ENCODE measurements at regions not wholly inside any gene's neighbourhood (a gene's known extent, or its start where the extent isn't known, plus 50 kb on each side); places are given as distances from the start of the nearest gene placed in this dataset.

DNA sequence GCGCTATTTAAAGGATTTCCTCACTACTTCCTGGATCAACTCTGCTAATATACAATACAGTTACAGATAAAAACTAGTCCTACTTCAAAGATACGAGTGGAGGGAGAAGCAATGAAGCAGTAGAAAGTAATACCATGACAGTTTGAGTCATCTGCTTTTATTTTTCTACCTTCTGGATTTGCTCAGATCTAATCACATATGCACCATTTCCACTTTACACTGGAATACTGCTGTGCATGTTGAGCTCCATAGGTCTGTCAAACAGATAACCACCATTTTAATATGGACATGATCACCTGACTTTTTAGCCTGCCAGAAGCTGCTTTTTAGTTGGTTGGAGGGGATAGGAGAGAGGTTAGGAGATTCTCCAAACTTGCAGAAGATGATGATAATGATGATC lies 92.5 kb downstream of the MMUT start:
- in situ Hi-C loops (cut with MboI; ENCODE audit: low sequenced_read_pairs, unreplicated experiment), result no loop called here
- DNase-seq (ENCODE audit: low spot score), result no peak
- TF ChIP-seq, protein P1, sequence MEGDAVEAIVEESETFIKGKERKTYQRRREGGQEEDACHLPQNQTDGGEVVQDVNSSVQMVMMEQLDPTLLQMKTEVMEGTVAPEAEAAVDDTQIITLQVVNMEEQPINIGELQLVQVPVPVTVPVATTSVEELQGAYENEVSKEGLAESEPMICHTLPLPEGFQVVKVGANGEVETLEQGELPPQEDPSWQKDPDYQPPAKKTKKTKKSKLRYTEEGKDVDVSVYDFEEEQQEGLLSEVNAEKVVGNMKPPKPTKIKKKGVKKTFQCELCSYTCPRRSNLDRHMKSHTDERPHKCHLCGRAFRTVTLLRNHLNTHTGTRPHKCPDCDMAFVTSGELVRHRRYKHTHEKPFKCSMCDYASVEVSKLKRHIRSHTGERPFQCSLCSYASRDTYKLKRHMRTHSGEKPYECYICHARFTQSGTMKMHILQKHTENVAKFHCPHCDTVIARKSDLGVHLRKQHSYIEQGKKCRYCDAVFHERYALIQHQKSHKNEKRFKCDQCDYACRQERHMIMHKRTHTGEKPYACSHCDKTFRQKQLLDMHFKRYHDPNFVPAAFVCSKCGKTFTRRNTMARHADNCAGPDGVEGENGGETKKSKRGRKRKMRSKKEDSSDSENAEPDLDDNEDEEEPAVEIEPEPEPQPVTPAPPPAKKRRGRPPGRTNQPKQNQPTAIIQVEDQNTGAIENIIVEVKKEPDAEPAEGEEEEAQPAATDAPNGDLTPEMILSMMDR (IDR thresholded peaks at IDR 0.05; ENCODE audit: borderline replicate concordance, control extremely low read depth, extremely low read depth, insufficient read depth, missing control alignments), result no peak

DNA sequence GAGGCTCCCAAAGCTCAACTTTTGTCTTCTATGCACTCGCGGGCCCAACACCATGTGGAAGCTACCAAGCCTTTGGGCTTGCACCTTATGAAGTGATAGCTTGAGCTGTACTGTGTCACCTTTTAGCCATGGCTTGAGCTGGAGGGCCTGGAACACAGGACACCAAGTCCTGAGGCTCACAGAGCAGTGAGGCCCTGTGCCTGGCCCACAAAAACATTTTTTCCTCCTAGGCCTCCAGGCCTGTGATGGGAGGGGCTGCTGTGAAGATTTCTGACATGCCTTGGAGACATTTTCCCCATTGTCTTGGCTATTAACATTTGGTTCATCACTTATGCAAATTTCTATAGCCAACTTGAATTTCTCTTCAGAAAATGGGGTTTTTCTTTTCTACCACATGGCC lies 96.5 kb downstream of the MMUT start:
- in situ Hi-C loops (cut with MboI; ENCODE audit: low sequenced_read_pairs, unreplicated experiment), result no loop called here
- DNase-seq (ENCODE audit: low spot score), result no peak
- TF ChIP-seq, protein P1 (IDR thresholded peaks at IDR 0.05; ENCODE audit: borderline replicate concordance, control extremely low read depth, extremely low read depth, insufficient read depth, missing control alignments), result no peak

- TF ChIP-seq, protein P1 (IDR thresholded peaks at IDR 0.05; ENCODE audit: borderline replicate concordance, control extremely low read depth, extremely low read depth, insufficient read depth, missing control alignments), result no peak
- no peak for DNase-seq (ENCODE audit: low spot score)
- in situ Hi-C loops (cut with MboI; ENCODE audit: low sequenced_read_pairs, unreplicated experiment), result no loop called here
These were observed 114.5 kb downstream of the MMUT start for GRCh38 chr6:49348561-49348960.

DNA sequence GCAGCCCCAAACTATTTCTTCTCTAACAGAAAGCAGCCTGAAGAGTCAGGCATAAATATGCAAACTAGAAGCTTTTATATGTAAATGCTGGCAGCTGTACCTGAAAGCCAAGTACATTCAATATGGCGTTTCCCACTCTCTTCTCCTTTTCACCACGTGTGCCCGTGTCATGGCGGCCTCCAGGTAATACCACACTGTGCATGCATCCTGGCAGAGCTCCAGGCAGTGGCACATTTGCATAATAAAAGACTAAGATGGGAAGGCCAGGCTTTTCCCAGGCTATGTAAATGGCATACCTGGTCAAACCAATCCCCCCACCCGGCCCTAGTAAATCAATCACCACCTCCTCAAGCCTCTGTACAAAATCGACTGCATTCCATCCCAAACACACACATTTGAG lies 120.6 kb downstream of the MMUT start:
- in situ Hi-C loops (cut with MboI; ENCODE audit: low sequenced_read_pairs, unreplicated experiment), result no loop called here
- TF ChIP-seq, protein P1 (IDR thresholded peaks at IDR 0.05; ENCODE audit: borderline replicate concordance, control extremely low read depth, extremely low read depth, insufficient read depth, missing control alignments), result no peak
- DNase-seq (ENCODE audit: low spot score), result no peak

DNA sequence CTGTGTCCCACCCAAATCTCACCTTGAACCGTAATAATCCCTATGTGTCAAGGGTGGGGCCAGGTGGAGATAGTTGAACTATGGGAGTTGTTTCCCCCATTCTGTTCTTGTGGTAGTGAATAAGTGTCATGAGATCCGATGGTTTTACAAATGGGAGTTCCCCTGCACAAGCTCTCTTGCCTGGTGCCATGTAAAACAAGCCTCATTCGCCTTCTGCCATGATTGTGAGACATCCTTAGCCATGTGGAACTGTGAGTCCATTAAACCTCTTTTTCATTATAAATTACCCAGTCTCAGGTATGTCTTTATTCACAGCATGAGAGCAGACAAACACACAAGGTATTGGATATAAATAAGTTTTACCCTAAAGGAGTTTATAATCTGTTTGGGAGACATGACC lies 121.2 kb downstream of the MMUT start:
- in situ Hi-C loops (cut with MboI; ENCODE audit: low sequenced_read_pairs, unreplicated experiment), result no loop called here
- TF ChIP-seq, protein P1 (IDR thresholded peaks at IDR 0.05; ENCODE audit: borderline replicate concordance, control extremely low read depth, extremely low read depth, insufficient read depth, missing control alignments), result no peak
- DNase-seq (ENCODE audit: low spot score), result no peak

GRCh38 chr6:49339096-49339495 lies 124.0 kb downstream of the MMUT start:
- no peak for DNase-seq (ENCODE audit: low spot score)
- TF ChIP-seq, protein P1 (IDR thresholded peaks at IDR 0.05; ENCODE audit: borderline replicate concordance, control extremely low read depth, extremely low read depth, insufficient read depth, missing control alignments), result no peak
- in situ Hi-C loops (cut with MboI; ENCODE audit: low sequenced_read_pairs, unreplicated experiment), result no loop called here

All from GM13976 (cell line).